ENCODE measurements at regions not wholly inside any gene's neighbourhood (a gene's known extent, or its start where the extent isn't known, plus 50 kb on each side); places are given as distances from the start of the nearest gene placed in this dataset.

DNA sequence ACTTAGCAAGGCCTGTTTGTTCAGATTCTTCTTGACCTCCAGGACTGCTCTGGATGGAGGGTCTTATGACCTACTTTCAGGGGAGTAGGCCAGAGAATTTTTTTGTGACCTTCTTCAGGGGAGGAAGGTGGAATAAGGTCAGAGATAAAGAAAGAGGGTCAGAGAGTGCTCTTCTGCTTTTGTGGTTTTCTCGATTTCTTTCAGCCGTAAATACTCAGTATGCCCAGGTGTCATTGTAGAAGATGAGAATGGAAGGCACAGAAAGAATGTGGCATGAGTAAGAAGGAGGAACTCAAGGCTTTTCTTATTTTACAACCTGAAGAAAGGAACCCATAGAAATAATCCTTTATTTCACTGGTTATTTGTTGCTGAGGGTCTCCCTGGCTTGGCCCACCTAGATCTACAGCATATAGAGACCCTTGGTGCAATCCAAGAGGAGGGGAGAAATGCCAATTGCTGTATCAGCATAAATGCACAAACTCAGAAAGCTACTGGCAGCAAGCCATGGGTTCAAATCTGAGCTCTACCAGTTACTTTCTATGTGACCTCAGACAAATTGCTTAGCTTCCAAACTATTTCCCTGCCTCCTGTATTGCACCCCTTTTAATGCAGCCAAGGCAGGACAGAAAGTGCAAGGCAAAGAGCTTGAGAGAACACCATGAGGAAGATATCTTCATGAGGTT lies 68.0 kb downstream of the OLIG3 start:
- no peak overlapping the region for H3K4me3 ChIP-seq
- no peaks in the 10 kb centered on the region for H3K9me3 ChIP-seq
- WGBS, 4 donors = 67 to 86% (median 70%) methylated on average over 2 of the region's 2 CpGs
- ATAC-seq (no peak), DNase-seq (no peak)
- intact Hi-C loops (cut with DNase I) = no loop called here
- H3K36me3 ChIP-seq = no peaks in the 10 kb centered on the region
- TF ChIP-seq, protein P1, sequence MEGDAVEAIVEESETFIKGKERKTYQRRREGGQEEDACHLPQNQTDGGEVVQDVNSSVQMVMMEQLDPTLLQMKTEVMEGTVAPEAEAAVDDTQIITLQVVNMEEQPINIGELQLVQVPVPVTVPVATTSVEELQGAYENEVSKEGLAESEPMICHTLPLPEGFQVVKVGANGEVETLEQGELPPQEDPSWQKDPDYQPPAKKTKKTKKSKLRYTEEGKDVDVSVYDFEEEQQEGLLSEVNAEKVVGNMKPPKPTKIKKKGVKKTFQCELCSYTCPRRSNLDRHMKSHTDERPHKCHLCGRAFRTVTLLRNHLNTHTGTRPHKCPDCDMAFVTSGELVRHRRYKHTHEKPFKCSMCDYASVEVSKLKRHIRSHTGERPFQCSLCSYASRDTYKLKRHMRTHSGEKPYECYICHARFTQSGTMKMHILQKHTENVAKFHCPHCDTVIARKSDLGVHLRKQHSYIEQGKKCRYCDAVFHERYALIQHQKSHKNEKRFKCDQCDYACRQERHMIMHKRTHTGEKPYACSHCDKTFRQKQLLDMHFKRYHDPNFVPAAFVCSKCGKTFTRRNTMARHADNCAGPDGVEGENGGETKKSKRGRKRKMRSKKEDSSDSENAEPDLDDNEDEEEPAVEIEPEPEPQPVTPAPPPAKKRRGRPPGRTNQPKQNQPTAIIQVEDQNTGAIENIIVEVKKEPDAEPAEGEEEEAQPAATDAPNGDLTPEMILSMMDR (IDR thresholded peaks at IDR 0.05) = no peak
- no peak for TF ChIP-seq POLR2A (IDR thresholded peaks at IDR 0.05)
- peaks cover 0 to 7% (median 0%) of the 10 kb centered on the region in 9 donors for H3K27me3 ChIP-seq
- no peaks in the 10 kb centered on the region for H3K4me1 ChIP-seq
- H3K27ac ChIP-seq = no peak overlapping the region

- no peaks in the 10 kb centered on the region for H3K9me3 ChIP-seq
- intact Hi-C loops (cut with DNase I) = no loop called here
Observed at GRCh38 chr6:137424251-137424650, 69.9 kb downstream of the OLIG3 start.

GRCh38 chr6:137423451-137424168 lies 70.6 kb downstream of the OLIG3 start:
- H3K36me3 ChIP-seq = no peaks in the 10 kb centered on the region
- H3K4me1 ChIP-seq = no peaks in the 10 kb centered on the region
- 56 to 62% (median 61%) methylated on average over 3 of the region's 3 CpGs for WGBS, 4 donors
- H3K4me3 ChIP-seq = no peak overlapping the region
- no peak for DNase-seq
- ATAC-seq = no peak
- peaks cover 0 to 7% (median 0%) of the 10 kb centered on the region in 9 donors for H3K27me3 ChIP-seq
- TF ChIP-seq, protein P1 (IDR thresholded peaks at IDR 0.05) = no peak
- TF ChIP-seq POLR2A (IDR thresholded peaks at IDR 0.05) = no peak
- H3K27ac ChIP-seq = no peak overlapping the region
- intact Hi-C loops (cut with DNase I) = no loop called here
- H3K9me3 ChIP-seq = no peaks in the 10 kb centered on the region

More at GRCh38 chr6:137424251-137424650, 69.9 kb downstream of the OLIG3 start:
- 30 to 42% (median 38%) methylated on average over 3 of the region's 3 CpGs for WGBS, 4 donors
- Histone ChIP-seq H3K36me3 (no peaks in the 10 kb centered on the region), H3K4me1 (no peaks in the 10 kb centered on the region), H3K27ac (no peak overlapping the region), H3K4me3 (no peak overlapping the region), H3K27me3 (peaks cover 0 to 7% (median 0%) of the 10 kb centered on the region in 9 donors)
- no peak for ATAC-seq
- TF ChIP-seq, protein P1 (IDR thresholded peaks at IDR 0.05) = no peak
- no peak for TF ChIP-seq POLR2A (IDR thresholded peaks at IDR 0.05)
- DNase-seq = no peak

GRCh38 chr6:137417396-137417795 lies 76.8 kb downstream of the OLIG3 start:
- TF ChIP-seq, protein P1 (IDR thresholded peaks at IDR 0.05) = no peak
- no peak for TF ChIP-seq POLR2A (IDR thresholded peaks at IDR 0.05)
- no peak for ATAC-seq
- intact Hi-C loops (cut with DNase I) = loop anchor here (5.0 to 10.0 kb wide), 11 partner anchors 75 to 340 kb away; no protein-coding TSS in a partner anchor
- Histone ChIP-seq H3K27me3 (peaks cover 0 to 20% (median 0%) of the 10 kb centered on the region in 9 donors), H3K27ac (no peak overlapping the region), H3K36me3 (no peaks in the 10 kb centered on the region), H3K4me3 (no peak overlapping the region), H3K9me3 (no peaks in the 10 kb centered on the region), H3K4me1 (peaks cover 0 to 17% (median 2%) of the 10 kb centered on the region in 12 donors)
- 86 to 92% (median 89%) methylated on average over 2 of the region's 2 CpGs for WGBS, 4 donors
- no peak for DNase-seq
